Astrocyte (in vitro differentiated cells and primary cell): ENCODE measurements at regions not wholly inside any gene's neighbourhood (a gene's known extent, or its start where the extent isn't known, plus 50 kb on each side); places are given as distances from the start of the nearest gene placed in this dataset.

Experiments
- EZH2 ChIP-seq: IDR thresholded peaks from 2 replicates; pipeline ENCODE4 v1.6.1; 2012; ENCODE audit warnings: mild to moderate bottlenecking, low read length, inconsistent platforms; ENCODE audit not compliant: insufficient read depth
- TF ChIP-seq, protein P1 (sequence below): IDR thresholded peaks from 2 replicates; pipeline ENCODE4 v1.5.1; 2011; ENCODE audit warnings: low read depth, mild to moderate bottlenecking, inconsistent platforms, low read length, moderate library complexity; ENCODE audit not compliant: insufficient read depth

DNA sequence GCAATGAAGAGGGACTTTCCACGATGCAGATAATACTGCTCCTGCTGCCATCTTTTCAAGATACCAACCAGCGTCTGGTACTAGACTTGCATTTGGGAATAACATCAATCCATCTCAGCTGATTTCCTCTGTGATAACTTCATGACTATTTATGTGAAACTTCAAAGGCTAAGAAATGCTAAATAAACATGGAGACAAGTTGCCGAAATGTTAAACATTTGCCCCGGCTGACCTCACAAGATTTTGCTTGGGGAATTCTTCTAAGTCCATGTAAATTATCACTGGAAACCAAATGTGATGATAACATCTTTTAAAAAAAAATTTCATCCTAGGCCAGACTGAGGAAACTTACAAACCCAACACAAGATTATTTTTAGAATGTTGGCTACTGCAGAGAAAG, 185.8 kb upstream of the PRICKLE2 start:
- TF ChIP-seq, protein P1, sequence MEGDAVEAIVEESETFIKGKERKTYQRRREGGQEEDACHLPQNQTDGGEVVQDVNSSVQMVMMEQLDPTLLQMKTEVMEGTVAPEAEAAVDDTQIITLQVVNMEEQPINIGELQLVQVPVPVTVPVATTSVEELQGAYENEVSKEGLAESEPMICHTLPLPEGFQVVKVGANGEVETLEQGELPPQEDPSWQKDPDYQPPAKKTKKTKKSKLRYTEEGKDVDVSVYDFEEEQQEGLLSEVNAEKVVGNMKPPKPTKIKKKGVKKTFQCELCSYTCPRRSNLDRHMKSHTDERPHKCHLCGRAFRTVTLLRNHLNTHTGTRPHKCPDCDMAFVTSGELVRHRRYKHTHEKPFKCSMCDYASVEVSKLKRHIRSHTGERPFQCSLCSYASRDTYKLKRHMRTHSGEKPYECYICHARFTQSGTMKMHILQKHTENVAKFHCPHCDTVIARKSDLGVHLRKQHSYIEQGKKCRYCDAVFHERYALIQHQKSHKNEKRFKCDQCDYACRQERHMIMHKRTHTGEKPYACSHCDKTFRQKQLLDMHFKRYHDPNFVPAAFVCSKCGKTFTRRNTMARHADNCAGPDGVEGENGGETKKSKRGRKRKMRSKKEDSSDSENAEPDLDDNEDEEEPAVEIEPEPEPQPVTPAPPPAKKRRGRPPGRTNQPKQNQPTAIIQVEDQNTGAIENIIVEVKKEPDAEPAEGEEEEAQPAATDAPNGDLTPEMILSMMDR: no peak
- TF ChIP-seq EZH2: no peak
